Hematopoietic multipotent progenitor cell treated with erythropoietin and hydrocortisone succinate and interleukin-3 and kit ligand, for 4 days (in vitro differentiated cells): ENCODE measurements at regions not wholly inside any gene's neighbourhood (a gene's known extent, or its start where the extent isn't known, plus 50 kb on each side); places are given as distances from the start of the nearest gene placed in this dataset.
"Not testable (repeated sequence)": the region's sequence is repeated elsewhere in the genome, so short reads cannot be mapped to it uniquely, and the experiment has no call there.

Source experiments
- DNase-seq: peaks from one replicate; pipeline ENCODE4 v3.0.0-alpha.2; 2015

- no peak for DNase-seq
Measured at GRCh38 chr11:115665175-115665821, 161.1 kb upstream of the CADM1 start.

- no peak for DNase-seq
Measured at GRCh38 chr11:115664313-115664712, 160.1 kb upstream of the CADM1 start.

- DNase-seq: no peak
Measured at GRCh38 chr11:115663790-115664189, 159.6 kb upstream of the CADM1 start.

GRCh38 chr11:115660030-115660805 is 156.0 kb upstream of the CADM1 start:
- no peak for DNase-seq

- no peak for DNase-seq
Measured at GRCh38 chr11:115659061-115659963, 155.1 kb upstream of the CADM1 start.

- DNase-seq: no peak
Measured at GRCh38 chr11:115657586-115657985, 153.4 kb upstream of the CADM1 start.

GRCh38 chr11:115656669-115657068 is 152.5 kb upstream of the CADM1 start:
- DNase-seq: no peak

- DNase-seq: no peak
Measured at GRCh38 chr11:115656041-115656440, 151.8 kb upstream of the CADM1 start.

- no peak for DNase-seq
Measured at GRCh38 chr11:115654792-115655191, 150.6 kb upstream of the CADM1 start.

- no peak for DNase-seq
Measured at GRCh38 chr11:115653926-115654325, 149.7 kb upstream of the CADM1 start.

GRCh38 chr11:115653076-115653475 is 148.9 kb upstream of the CADM1 start:
- DNase-seq: no peak

GRCh38 chr11:115652496-115652895 is 148.3 kb upstream of the CADM1 start:
- DNase-seq: no peak

- DNase-seq: no peak
Measured at GRCh38 chr11:115652094-115652493, 147.9 kb upstream of the CADM1 start.

GRCh38 chr11:115649461-115649860 is 145.2 kb upstream of the CADM1 start:
- no peak for DNase-seq

- DNase-seq: no peak
Measured at GRCh38 chr11:115645631-115646317, 141.6 kb upstream of the CADM1 start.

GRCh38 chr11:115644856-115645255 is 140.6 kb upstream of the CADM1 start:
- DNase-seq: no peak

GRCh38 chr11:115643549-115644270 is 139.5 kb upstream of the CADM1 start:
- DNase-seq: no peak

- DNase-seq: no peak
Measured at GRCh38 chr11:115642660-115643059, 138.4 kb upstream of the CADM1 start.

GRCh38 chr11:115637599-115638241 is 133.5 kb upstream of the CADM1 start:
- DNase-seq: no peak

- no peak for DNase-seq
Measured at GRCh38 chr11:115636753-115637527, 132.7 kb upstream of the CADM1 start.

- not testable (repeated sequence) for DNase-seq
Measured at GRCh38 chr11:115633977-115634376, 129.8 kb upstream of the CADM1 start.
